Activated naive CD8-positive, alpha-beta T cell treated with anti-CD3 and anti-CD28 coated beads, Interleukin-2, amount 50 U/mL, for 16 hours (primary cell): ENCODE measurements at regions not wholly inside any gene's neighbourhood (a gene's known extent, or its start where the extent isn't known, plus 50 kb on each side); places are given as distances from the start of the nearest gene placed in this dataset.

Source experiments
- DNase-seq: peaks from one replicate; pipeline ENCODE4 v3.0.0-alpha.2; 2020; ENCODE audit warnings: low read depth, low spot score

GRCh38 chr1:56036479-56036878 is 542.9 kb downstream of the PLPP3 start:
- DNase-seq, result no peak

- no peak for DNase-seq
These were observed 544.4 kb downstream of the PLPP3 start for GRCh38 chr1:56034847-56035481.

GRCh38 chr1:56034222-56034621 is 545.1 kb downstream of the PLPP3 start:
- no peak for DNase-seq

GRCh38 chr1:56033321-56034037 is 545.9 kb downstream of the PLPP3 start:
- no peak for DNase-seq

GRCh38 chr1:56032096-56032676 is 547.2 kb downstream of the PLPP3 start:
- no peak for DNase-seq

- DNase-seq, result no peak
These were observed 548.4 kb downstream of the PLPP3 start for GRCh38 chr1:56031001-56031400.

DNA sequence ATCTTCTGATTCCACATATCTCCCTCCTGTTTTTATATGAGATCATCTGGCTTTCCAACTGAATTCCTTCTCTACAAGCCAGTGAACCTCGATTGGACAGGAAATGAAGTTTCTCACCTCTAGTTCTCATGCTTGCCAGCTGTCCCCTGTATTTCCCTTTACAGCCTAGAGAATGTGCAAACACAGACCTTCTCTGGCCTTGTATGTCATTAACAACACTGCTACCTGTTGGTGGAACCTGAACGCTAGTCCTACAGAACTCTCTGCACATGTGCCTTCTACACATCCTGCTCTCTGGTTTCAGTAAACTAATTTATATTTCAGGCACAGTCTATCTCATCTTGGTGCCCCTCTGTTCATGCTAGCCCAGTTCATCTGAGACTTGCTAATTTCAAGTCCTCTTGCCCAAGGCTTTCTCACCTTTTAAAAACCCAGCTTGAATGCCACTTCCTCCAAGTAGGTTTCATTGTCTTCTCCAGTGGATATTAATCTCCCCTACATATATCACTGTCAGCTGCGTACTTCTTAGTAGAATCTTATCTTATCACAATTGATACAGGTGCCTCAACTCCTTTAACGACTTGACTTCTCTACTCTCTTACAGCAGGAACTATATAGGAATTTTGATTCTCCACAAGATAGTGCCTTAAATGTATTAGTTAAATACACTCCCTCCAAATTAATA is 549.9 kb downstream of the PLPP3 start:
- no peak for DNase-seq

GRCh38 chr1:56028911-56029310 is 550.5 kb downstream of the PLPP3 start:
- DNase-seq, result no peak

GRCh38 chr1:56028244-56028643 is 551.1 kb downstream of the PLPP3 start:
- no peak for DNase-seq

- DNase-seq, result no peak
These were observed 553.4 kb downstream of the PLPP3 start for GRCh38 chr1:56025942-56026341.

DNA sequence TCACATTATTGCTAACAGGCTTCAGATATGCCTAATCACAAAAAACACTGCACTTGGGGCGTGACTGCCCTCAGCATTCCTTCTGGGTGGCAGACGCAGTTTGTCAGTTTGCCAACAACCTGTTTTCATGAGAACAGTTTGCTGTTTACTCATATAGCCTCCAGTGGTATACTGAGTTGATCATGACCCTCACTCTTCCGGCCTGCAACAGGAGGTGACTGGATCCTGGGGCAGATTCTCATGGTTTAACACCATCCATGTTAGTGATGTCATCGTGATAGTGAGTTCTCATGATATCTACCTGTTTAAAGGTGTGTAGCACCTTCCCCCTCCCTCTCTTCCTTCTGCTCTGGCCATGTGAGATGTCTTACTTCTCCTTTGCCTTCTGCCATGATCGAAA is 555.2 kb downstream of the PLPP3 start:
- no peak for DNase-seq

DNA sequence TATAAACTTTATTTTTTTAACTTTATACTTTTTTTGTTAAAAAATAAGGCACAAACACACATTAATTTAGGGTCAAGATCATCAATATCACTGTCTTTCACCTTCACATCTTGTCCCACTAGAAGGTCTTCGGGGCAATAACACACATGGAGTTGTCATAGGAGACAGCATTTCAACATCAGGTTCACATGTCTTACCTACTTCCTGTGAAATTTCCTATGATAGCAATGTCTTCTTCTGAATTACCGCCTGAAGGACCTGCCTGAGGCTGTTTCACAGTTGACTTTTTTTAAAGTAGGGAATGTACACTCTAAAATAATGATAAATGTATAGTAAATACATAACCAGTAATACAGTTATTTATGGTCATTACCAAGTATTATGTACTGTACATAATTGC is 559.4 kb downstream of the PLPP3 start:
- no peak for DNase-seq

DNA sequence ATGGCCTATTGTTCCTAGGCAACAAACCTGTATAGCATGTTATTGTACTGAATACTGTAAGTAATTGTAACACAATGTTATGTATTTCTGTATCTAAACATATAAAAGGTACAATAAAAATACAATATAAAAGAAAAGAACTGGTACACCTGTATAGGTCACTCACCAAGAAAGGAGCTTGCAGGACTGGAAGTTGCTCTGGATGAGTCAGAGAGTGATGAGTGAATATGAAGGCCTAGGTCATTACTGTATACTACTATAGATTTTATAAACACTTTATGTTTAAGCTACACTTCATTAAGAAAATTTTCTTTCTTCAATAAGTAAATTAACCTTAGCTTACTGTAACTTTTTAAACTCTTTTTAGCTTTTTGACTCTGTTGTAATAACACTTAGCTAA is 559.9 kb downstream of the PLPP3 start:
- DNase-seq, result no peak

DNA sequence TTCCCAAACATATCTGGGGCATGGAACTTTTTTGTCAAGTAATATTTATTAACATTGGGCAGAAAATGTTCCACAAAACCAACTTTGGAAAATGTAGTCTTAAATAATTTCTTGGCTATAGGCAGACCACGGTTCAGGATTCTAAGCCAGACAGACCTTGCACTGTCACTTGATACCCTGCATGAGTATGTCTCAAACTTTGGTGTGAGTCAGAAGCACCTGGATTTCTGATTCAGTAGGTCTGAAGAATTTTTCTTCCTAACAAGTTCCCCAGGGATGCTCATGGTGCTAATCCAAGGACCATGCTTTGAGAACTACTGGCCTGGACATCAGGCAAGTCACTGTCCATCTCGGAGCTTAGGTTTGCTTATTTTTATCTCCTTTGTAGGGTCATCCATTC is 562.0 kb downstream of the PLPP3 start:
- no peak for DNase-seq

- no peak for DNase-seq
These were observed 575.5 kb downstream of the PLPP3 start for GRCh38 chr1:56003846-56004245.

- no peak for DNase-seq
These were observed 577.1 kb downstream of the PLPP3 start for GRCh38 chr1:56002231-56002630.

GRCh38 chr1:56000424-56000823 is 578.9 kb downstream of the PLPP3 start:
- no peak for DNase-seq

DNA sequence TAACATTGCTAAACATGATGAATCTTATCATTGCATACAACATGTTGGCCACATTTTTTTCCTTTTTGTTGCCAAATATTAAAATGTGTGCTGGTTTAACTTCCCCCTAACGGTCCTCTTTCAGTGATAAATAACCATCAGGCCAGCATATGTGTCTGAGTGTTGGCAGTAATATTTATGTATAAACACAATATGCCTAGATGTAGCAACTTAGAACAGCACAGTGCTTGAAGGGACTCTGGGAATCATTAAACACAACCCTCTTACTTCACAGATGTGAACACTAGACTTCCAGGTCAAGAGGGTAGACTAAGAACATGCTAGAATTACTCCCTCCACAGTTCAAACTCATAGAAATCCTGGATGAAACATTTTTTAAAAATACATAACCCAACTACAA is 581.8 kb downstream of the PLPP3 start:
- no peak for DNase-seq

DNA sequence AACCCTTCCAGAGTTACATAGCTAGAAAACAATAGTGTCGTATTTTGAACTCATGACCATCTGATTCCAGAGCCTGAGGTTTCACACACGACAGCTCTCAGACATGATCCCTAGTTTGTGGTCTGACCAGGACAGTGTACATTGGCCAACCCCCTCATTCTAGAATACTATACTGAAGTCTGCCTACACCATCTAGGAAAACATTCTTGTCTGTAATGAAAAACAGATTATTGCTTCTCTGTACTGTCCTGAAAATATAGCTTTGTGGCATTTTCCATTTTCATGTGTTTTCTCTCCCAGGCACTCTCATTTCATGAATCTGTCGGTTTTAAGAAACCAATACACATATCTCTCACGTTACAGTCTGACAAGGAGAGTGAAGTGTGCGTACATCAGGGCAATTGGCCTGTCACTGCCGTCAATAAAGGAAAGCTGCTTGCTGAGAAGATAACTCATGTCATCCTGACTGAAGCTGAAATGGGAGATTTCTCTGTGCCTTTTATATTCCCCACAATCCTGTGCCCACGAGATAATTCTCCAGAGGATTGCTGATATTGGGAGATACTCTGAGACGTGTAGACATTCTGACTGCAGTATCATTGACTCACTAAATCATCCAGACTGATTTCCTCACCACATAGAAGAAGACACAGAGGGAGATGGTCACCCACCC is 585.6 kb downstream of the PLPP3 start:
- no peak for DNase-seq

DNA sequence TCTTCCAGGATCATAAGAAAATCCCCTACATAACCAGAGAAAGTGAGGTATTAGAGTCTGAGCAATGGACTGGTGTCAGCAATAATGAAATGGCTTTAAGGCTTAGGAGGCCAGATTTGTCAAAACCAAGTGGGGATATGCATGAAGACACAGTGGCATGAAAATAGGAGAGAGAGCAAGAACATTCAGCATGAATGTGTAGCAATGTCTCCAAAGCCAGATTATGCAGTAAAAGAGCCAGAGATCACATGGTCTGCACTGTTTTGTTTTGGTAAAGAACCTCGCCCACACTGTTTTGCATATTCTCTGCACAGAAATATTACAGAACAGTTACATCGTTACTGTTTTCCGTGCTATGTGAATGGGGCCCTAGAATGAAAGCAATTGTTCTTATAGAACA is 589.4 kb downstream of the PLPP3 start:
- no peak for DNase-seq

DNA sequence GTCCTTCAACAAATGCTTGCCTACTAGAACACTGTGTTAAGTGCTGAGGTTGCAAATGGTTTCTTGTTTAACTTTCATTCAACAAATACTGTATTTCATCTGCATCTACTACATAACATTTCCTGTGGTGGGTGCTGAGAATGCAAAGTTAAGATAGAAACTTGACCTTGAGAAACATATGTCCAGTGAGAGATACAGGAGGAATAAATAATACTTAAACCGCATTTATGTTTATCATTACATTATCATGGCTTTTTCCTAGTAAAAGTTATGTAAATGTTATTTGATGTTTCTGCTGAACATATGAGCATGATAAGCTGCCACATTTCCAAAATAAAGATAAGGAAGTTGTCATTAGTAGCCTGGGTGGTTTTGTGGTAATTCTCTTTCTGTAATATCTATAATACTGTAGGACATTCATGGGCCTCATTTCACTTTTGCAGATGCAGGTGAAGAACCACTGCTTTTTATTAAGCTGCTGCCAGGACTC is 590.4 kb downstream of the PLPP3 start:
- no peak for DNase-seq
